ENCODE measurements at regions not wholly inside any gene's neighbourhood (a gene's known extent, or its start where the extent isn't known, plus 50 kb on each side); places are given as distances from the start of the nearest gene placed in this dataset.

DNA sequence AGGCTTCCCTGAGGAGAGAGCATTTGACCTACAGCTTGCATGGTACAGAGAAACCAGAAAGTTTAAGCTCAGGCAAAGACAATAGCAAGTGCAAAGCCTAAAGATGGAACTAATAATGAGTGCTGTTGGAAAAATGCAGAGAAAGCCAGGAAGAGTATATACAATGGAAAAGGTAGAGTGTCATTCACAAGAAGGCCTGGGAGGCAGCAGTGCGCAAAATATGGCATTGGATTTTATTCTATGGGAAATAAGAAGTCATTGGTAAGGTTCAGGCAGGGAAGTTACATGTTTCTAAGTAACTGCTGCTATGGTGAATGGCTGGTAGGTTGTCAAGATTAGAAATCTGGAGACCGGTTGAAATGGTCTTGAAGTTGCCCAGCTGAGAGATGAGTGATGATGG lies 2167.3 kb upstream of the CELF4 start:
- Histone ChIP-seq H3K27ac (ENCODE audit: low read length) (no peak overlapping the region), H3K4me1 (ENCODE audit: control insufficient read depth, insufficient read depth, low read length) (no peaks in the 10 kb centered on the region), H3K4me3 (ENCODE audit: low read length) (no peak overlapping the region), H3K36me3 (ENCODE audit: control insufficient read depth, insufficient read depth, low read length) (no peaks in the 10 kb centered on the region), H3K9me3 (ENCODE audit: control insufficient read depth, insufficient read depth, low read length) (no peaks in the 10 kb centered on the region), H3K27me3 (ENCODE audit: control insufficient read depth, insufficient read depth, low read length) (no peaks in the 10 kb centered on the region)
- DNase-seq (ENCODE audit: low read depth, low spot score): no peak
- whole genome bisulfite sequencing (ENCODE audit: insufficient coverage, insufficient read length): no CpG with 5 or more reads among the region's 2 CpGs

DNA sequence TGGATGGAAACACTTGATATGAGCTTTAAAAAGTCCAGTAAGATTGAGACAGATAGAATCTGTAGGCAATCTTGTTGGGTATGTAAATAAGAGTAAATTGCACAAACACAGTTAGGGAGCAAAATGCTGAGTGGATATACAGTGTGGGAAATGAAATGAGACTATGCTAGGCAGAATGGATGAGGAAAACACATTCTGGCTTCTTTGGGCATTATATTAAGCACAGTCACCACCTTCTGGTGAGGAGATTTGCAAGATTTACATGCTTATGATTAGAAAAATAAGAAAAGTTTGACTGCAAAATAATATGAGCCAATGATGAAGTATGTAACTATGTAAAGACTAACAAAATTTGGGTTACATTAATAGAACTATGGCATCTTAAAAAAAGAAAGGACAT lies 2165.0 kb upstream of the CELF4 start:
- Histone ChIP-seq H3K4me3 (ENCODE audit: low read length) (no peak overlapping the region), H3K27me3 (ENCODE audit: control insufficient read depth, insufficient read depth, low read length) (no peaks in the 10 kb centered on the region), H3K27ac (ENCODE audit: low read length) (no peak overlapping the region), H3K4me1 (ENCODE audit: control insufficient read depth, insufficient read depth, low read length) (no peaks in the 10 kb centered on the region), H3K36me3 (ENCODE audit: control insufficient read depth, insufficient read depth, low read length) (no peaks in the 10 kb centered on the region), H3K9me3 (ENCODE audit: control insufficient read depth, insufficient read depth, low read length) (no peaks in the 10 kb centered on the region)
- DNase-seq (ENCODE audit: low read depth, low spot score): no peak

DNA sequence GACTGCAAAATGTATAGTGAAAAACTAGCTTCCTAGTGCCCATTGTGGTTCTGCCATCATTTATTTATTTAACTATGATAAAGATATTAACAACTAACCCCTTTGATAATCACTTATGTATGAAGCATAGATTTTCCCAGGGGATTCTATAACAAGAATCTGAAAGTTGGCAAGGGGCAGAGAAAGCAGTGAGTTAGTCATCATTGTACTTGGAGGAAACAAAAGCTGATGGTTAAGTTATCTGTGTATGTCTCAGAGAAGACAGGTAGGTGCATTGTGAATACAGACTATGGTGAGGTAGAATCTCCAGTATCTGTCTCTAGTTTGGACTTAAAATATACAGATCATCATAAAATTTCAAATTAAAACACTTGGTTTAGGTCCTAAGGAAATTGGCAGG lies 2159.1 kb upstream of the CELF4 start:
- Histone ChIP-seq H3K4me1 (ENCODE audit: control insufficient read depth, insufficient read depth, low read length) (no peaks in the 10 kb centered on the region), H3K9me3 (ENCODE audit: control insufficient read depth, insufficient read depth, low read length) (no peaks in the 10 kb centered on the region), H3K4me3 (ENCODE audit: low read length) (no peak overlapping the region), H3K27me3 (ENCODE audit: control insufficient read depth, insufficient read depth, low read length) (no peaks in the 10 kb centered on the region), H3K36me3 (ENCODE audit: control insufficient read depth, insufficient read depth, low read length) (no peaks in the 10 kb centered on the region), H3K27ac (ENCODE audit: low read length) (no peak overlapping the region)
- DNase-seq (ENCODE audit: low read depth, low spot score): no peak

DNA sequence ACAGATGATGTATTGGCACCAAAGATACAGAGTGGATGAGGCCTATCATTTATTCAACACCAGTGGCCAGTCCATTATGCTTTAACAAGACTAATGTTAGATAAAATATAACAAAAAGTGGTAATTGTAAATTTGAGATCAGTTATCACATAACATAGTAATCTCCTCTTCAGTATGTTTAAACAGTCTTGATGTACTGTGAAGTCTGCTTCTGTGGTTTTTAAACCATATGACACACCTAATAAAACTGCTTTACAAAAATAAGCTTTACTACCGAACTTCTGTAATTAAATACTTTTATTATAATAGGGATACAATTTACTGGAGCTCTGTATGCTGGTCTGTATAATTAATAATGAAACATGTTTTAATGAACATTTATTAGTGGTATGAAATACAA lies 2156.1 kb upstream of the CELF4 start:
- Histone ChIP-seq H3K27me3 (ENCODE audit: control insufficient read depth, insufficient read depth, low read length) (no peaks in the 10 kb centered on the region), H3K4me1 (ENCODE audit: control insufficient read depth, insufficient read depth, low read length) (no peaks in the 10 kb centered on the region), H3K27ac (ENCODE audit: low read length) (no peak overlapping the region), H3K9me3 (ENCODE audit: control insufficient read depth, insufficient read depth, low read length) (no peaks in the 10 kb centered on the region), H3K36me3 (ENCODE audit: control insufficient read depth, insufficient read depth, low read length) (no peaks in the 10 kb centered on the region), H3K4me3 (ENCODE audit: low read length) (no peak overlapping the region)
- WGBS (ENCODE audit: insufficient coverage, insufficient read length): no CpG with 5 or more reads among the region's 1 CpG
- no peak for DNase-seq (ENCODE audit: low read depth, low spot score)

DNA sequence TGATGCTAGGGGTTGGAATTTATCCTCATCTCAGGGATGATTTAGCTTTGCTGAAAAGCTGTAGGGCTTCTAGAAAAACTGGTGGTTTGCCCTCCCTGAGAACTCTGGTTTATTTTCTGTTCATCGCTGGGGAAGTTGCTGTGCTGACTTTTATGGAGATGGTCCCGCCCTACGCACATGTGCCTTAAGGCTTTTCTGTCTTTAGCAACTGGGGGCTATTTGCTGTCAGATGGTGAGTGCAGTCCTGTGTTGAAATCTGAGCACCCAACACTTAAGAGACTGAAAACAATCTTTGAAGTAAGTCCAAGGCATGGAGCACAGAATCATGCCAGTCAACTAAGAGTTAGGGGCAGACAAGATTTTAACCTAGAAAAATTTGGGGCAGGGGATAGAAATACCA lies 2148.4 kb upstream of the CELF4 start:
- Histone ChIP-seq H3K27me3 (ENCODE audit: control insufficient read depth, insufficient read depth, low read length) (no peaks in the 10 kb centered on the region), H3K4me3 (ENCODE audit: low read length) (no peak overlapping the region), H3K27ac (ENCODE audit: low read length) (no peak overlapping the region), H3K9me3 (ENCODE audit: control insufficient read depth, insufficient read depth, low read length) (no peaks in the 10 kb centered on the region), H3K4me1 (ENCODE audit: control insufficient read depth, insufficient read depth, low read length) (no peaks in the 10 kb centered on the region), H3K36me3 (ENCODE audit: control insufficient read depth, insufficient read depth, low read length) (no peaks in the 10 kb centered on the region)
- WGBS (ENCODE audit: insufficient coverage, insufficient read length): no CpG with 5 or more reads among the region's 3 CpGs
- DNase-seq (ENCODE audit: low read depth, low spot score): no peak

DNA sequence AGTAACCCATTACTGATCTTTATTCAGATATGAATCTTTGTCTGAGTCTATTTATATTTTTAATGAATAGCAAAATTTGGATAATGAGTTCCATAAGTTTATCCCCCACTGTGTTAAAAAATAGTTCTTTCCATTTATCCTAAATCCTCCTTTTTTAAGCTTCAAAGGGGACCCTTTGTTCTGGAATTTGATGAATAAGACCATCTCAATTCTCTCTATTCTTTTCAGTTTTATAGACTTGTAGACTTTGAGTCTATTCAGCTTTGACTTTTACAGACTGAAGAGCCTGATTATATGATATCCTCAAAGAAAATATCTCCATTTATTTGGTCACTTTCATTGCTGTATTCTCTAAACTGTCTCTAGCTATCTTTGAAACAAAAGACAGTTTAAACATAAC lies 2146.1 kb upstream of the CELF4 start:
- Histone ChIP-seq H3K4me1 (ENCODE audit: control insufficient read depth, insufficient read depth, low read length) (no peaks in the 10 kb centered on the region), H3K27ac (ENCODE audit: low read length) (no peak overlapping the region), H3K36me3 (ENCODE audit: control insufficient read depth, insufficient read depth, low read length) (no peaks in the 10 kb centered on the region), H3K27me3 (ENCODE audit: control insufficient read depth, insufficient read depth, low read length) (no peaks in the 10 kb centered on the region), H3K9me3 (ENCODE audit: control insufficient read depth, insufficient read depth, low read length) (no peaks in the 10 kb centered on the region), H3K4me3 (ENCODE audit: low read length) (no peak overlapping the region)
- DNase-seq (ENCODE audit: low read depth, low spot score): no peak

DNA sequence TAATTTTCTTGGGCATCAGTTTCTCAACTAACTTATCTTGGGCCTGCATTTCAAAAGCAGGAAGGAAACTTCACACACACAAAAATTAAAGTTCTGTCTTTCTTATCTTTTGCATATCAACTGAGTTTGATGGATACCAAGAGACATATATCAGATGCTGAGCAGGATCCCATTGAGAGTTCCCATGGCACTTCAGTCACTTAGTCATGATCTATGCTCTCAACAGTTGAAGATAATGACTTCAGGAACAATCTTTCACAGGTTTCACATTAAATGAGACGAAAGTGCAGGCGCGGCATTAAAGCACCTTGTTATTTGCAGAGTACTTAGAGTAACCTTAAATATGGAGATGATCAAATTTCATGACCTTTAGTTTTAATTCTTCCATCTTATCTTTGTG lies 2139.8 kb upstream of the CELF4 start:
- Histone ChIP-seq H3K27ac (ENCODE audit: low read length) (no peak overlapping the region), H3K4me1 (ENCODE audit: control insufficient read depth, insufficient read depth, low read length) (no peaks in the 10 kb centered on the region), H3K27me3 (ENCODE audit: control insufficient read depth, insufficient read depth, low read length) (no peaks in the 10 kb centered on the region), H3K36me3 (ENCODE audit: control insufficient read depth, insufficient read depth, low read length) (no peaks in the 10 kb centered on the region), H3K4me3 (ENCODE audit: low read length) (no peak overlapping the region), H3K9me3 (ENCODE audit: control insufficient read depth, insufficient read depth, low read length) (no peaks in the 10 kb centered on the region)
- WGBS (ENCODE audit: insufficient coverage, insufficient read length): no CpG with 5 or more reads among the region's 3 CpGs
- no peak for DNase-seq (ENCODE audit: low read depth, low spot score)

DNA sequence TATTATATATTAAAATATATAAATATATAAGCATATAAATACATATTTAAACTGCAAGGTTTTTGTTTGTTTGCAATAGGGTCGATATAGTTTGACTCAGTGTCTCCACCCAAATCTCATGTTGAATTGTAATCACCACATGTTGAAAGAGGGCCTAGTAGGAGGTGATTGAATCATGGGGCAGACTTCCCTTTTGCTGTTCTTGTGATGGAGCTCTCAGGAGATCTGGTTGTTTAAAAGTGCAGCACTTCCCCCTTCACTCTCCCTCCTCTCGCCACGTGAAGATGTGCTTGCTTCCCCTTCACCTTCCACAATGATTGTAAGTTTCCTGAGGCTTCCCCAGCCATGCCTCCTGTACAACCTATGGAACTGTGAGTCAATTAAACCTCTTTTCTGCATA lies 2137.3 kb upstream of the CELF4 start:
- Histone ChIP-seq H3K27ac (ENCODE audit: low read length) (no peak overlapping the region), H3K27me3 (ENCODE audit: control insufficient read depth, insufficient read depth, low read length) (no peaks in the 10 kb centered on the region), H3K4me1 (ENCODE audit: control insufficient read depth, insufficient read depth, low read length) (no peaks in the 10 kb centered on the region), H3K4me3 (ENCODE audit: low read length) (no peak overlapping the region), H3K9me3 (ENCODE audit: control insufficient read depth, insufficient read depth, low read length) (no peaks in the 10 kb centered on the region), H3K36me3 (ENCODE audit: control insufficient read depth, insufficient read depth, low read length) (no peaks in the 10 kb centered on the region)
- no peak for DNase-seq (ENCODE audit: low read depth, low spot score)
- no CpG with 5 or more reads among the region's 3 CpGs for WGBS (ENCODE audit: insufficient coverage, insufficient read length)

DNA sequence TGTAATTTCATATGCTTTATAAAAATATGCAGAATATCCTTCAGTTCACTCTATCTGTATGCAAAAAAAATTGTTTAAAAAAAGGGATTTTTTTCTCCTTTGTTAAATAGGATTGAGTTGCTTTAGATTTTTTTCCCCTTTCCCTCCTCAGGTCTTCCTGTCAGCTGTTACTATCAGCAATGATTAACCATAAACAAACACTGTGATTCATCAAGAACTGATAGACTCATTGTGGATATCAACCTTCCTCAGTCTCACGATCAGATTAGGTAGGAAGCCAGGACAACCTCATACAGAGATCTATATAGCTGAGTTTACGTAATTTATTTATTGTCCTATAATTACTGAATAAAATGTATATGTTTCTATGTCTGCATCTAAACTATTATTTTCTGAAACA lies 2136.2 kb upstream of the CELF4 start:
- no peak for DNase-seq (ENCODE audit: low read depth, low spot score)
- Histone ChIP-seq H3K4me1 (ENCODE audit: control insufficient read depth, insufficient read depth, low read length) (no peaks in the 10 kb centered on the region), H3K4me3 (ENCODE audit: low read length) (no peak overlapping the region), H3K27me3 (ENCODE audit: control insufficient read depth, insufficient read depth, low read length) (no peaks in the 10 kb centered on the region), H3K9me3 (ENCODE audit: control insufficient read depth, insufficient read depth, low read length) (no peaks in the 10 kb centered on the region), H3K36me3 (ENCODE audit: control insufficient read depth, insufficient read depth, low read length) (no peaks in the 10 kb centered on the region), H3K27ac (ENCODE audit: low read length) (no peak overlapping the region)
- WGBS (ENCODE audit: insufficient coverage, insufficient read length): no CpG with 5 or more reads among the region's 2 CpGs

DNA sequence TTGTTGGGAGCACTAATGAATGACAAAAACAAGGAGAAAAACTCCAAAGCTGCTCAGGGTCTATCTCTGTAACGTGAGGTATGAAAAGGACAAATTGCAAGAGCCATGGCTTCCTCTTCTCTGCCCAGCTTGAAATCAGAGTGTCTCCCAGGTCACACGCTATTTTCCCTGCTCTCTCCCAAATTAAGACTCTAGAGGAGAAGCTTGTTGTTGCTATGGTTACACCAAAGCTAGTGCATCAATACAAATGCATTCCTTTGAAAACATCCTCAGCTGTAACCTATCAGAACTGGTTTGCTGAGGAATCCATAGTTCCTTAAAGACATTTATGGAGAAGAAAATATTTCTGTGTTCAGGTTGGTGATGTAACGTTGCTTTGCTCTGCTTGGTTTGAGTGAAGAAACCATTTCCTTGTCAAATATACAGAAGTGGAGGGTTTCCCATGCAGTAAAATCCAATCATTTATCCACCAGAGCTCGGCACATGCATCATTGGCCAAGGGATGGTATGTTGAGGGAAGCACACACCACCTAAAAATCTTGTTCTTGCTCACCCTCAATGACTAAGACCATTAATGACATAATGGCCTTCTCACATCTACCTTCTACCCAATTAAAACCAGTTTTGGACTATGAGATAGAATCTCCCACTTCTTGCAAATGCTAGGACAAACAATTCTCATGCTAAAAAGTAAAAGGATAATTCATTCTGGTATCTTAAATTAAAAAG lies 2135.6 kb upstream of the CELF4 start:
- Histone ChIP-seq H3K36me3 (ENCODE audit: control insufficient read depth, insufficient read depth, low read length) (no peaks in the 10 kb centered on the region), H3K4me3 (ENCODE audit: low read length) (no peak overlapping the region), H3K4me1 (ENCODE audit: control insufficient read depth, insufficient read depth, low read length) (no peaks in the 10 kb centered on the region), H3K9me3 (ENCODE audit: control insufficient read depth, insufficient read depth, low read length) (no peaks in the 10 kb centered on the region), H3K27ac (ENCODE audit: low read length) (no peak overlapping the region), H3K27me3 (ENCODE audit: control insufficient read depth, insufficient read depth, low read length) (no peaks in the 10 kb centered on the region)
- DNase-seq (ENCODE audit: low read depth, low spot score): no peak
- no CpG with 5 or more reads among the region's 4 CpGs for WGBS (ENCODE audit: insufficient coverage, insufficient read length)

DNA sequence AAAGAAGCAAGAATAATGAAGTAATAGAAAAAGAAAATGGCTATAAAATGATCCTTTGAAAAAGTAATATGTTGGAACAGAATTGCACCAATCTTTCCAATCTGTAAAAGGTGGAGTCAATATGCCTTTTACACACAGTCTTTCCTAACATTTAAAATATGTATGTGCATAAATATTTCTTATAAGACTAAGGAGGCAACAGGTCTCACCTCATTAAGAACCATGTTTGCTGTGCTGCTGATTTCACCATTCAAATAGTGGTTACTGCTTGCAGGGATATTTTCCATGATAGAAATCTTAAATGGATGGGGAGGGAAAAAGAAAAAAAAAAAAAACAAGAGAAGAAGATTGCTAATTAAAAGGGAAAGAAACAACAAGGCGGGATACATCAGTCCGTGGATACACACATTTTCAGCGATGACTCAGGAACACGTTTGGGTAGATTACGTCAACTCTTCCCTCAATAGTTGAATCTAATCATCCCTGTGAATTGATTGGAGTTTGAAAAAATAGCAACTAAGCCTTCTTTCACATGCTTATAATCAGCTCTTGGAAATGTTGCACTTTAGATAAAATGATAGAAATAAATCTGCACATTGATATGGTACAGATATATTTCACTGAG lies 2133.9 kb upstream of the CELF4 start:
- Histone ChIP-seq H3K27ac (ENCODE audit: low read length) (no peak overlapping the region), H3K4me3 (ENCODE audit: low read length) (no peak overlapping the region), H3K9me3 (ENCODE audit: control insufficient read depth, insufficient read depth, low read length) (no peaks in the 10 kb centered on the region), H3K4me1 (ENCODE audit: control insufficient read depth, insufficient read depth, low read length) (no peaks in the 10 kb centered on the region), H3K36me3 (ENCODE audit: control insufficient read depth, insufficient read depth, low read length) (no peaks in the 10 kb centered on the region), H3K27me3 (ENCODE audit: control insufficient read depth, insufficient read depth, low read length) (no peaks in the 10 kb centered on the region)
- DNase-seq (ENCODE audit: low read depth, low spot score): no peak
- no CpG with 5 or more reads among the region's 5 CpGs for WGBS (ENCODE audit: insufficient coverage, insufficient read length)
